OCI-LY3 (cell line): ENCODE measurements at regions not wholly inside any gene's neighbourhood (a gene's known extent, or its start where the extent isn't known, plus 50 kb on each side); places are given as distances from the start of the nearest gene placed in this dataset.

Experiments used
- H2AFZ ChIP-seq: fragments of 200-600, 300-600 bp; shearing (Covaris generic); 2 replicates; pipeline ENCODE4 v1.6.0; 2014; ENCODE audit warnings: antibody characterized with exemption, low read depth, low read length
- H3K27ac ChIP-seq: fragments of 200-600, 300-600 bp; sonication (generic); 2 replicates; pipeline ENCODE4 v1.5.1; 2014; ENCODE audit warnings: mild to moderate bottlenecking, low read length, moderate library complexity, mixed read lengths
- H3K27me3 ChIP-seq: fragments of 200-600, 300-600 bp; sonication (generic); 2 replicates; pipeline ENCODE4 v1.6.1; 2014; ENCODE audit warnings: low read depth, low read length, mixed read lengths
- H3K36me3 ChIP-seq: fragments of 200-600, 300-600 bp; sonication (generic); replicated peaks from 2 replicates; pipeline ENCODE3; 2014; ENCODE audit warnings: low read depth, low read length, mixed read lengths
- H3K4me1 ChIP-seq: fragments of 300-600, 200-600 bp; sonication (generic); 2 replicates; pipeline ENCODE4 v1.6.1; 2014; ENCODE audit warnings: low read length, mixed read lengths
- H3K4me2 ChIP-seq: fragments of 200-600, 300-600 bp; sonication (generic); 2 replicates; pipeline ENCODE4 v1.6.1; 2014; ENCODE audit warnings: low read length, mixed read lengths
- H3K4me3 ChIP-seq: fragments of 300-600, 200-600 bp; sonication (generic); 2 replicates; pipeline ENCODE4 v1.5.1; 2014; ENCODE audit warnings: antibody characterized with exemption, mild to moderate bottlenecking, low read length, moderate library complexity
- H3K79me2 ChIP-seq: fragments of 300-600, 200-600 bp; shearing (Covaris generic); 2 replicates; pipeline ENCODE4 v1.6.1; 2014; ENCODE audit warnings: mild to moderate bottlenecking, low read length, mixed read lengths
- H3K9ac ChIP-seq: fragments of 300-600, 200-600 bp; shearing (Covaris generic); 2 replicates; pipeline ENCODE4 v1.6.0; 2014; ENCODE audit warnings: mild to moderate bottlenecking, low read length, moderate library complexity
- H3K9me3 ChIP-seq: fragments of 200-600, 300-600 bp; shearing (Covaris generic); 2 replicates; pipeline ENCODE4 v1.6.1; 2014; ENCODE audit warnings: low read length, mixed read lengths; ENCODE audit not compliant: insufficient read depth
- H4K20me1 ChIP-seq: fragments of 200-600, 300-600 bp; sonication (generic); 2 replicates; pipeline ENCODE4 v1.6.1; 2016; ENCODE audit warnings: low read length, mixed read lengths; ENCODE audit not compliant: insufficient read depth
- CTCF ChIP-seq: fragments of 200-600, 300-600 bp; sonication (generic); IDR thresholded peaks from 2 replicates; pipeline ENCODE4 v1.5.1; 2014; ENCODE audit warnings: antibody characterized with exemption, low read length, low read depth
- EZH2phosphoT487 ChIP-seq: fragments of 200-600 bp; shearing (Covaris generic); IDR thresholded peaks from 2 replicates; pipeline ENCODE4 v1.6.1; 2018; ENCODE audit warnings: antibody characterized with exemption, mixed run types, low read depth

GRCh38 chr16:47940466-47940865 lies 215.3 kb downstream of the ABCC12 start:
- TF ChIP-seq CTCF (no peak), EZH2phosphoT487 (no peak)
- no peaks in the 10 kb centered on the region for H4K20me1 ChIP-seq
- H3K4me3 ChIP-seq, result no peak overlapping the region
- no peak overlapping the region for H2AFZ ChIP-seq
- no peak overlapping the region for H3K27ac ChIP-seq
- H3K79me2 ChIP-seq, result no peaks in the 10 kb centered on the region
- no peaks in the 10 kb centered on the region for H3K36me3 ChIP-seq
- no peak overlapping the region for H3K9ac ChIP-seq
- no peaks in the 10 kb centered on the region for H3K27me3 ChIP-seq
- no peak overlapping the region for H3K4me2 ChIP-seq
- no peaks in the 10 kb centered on the region for H3K4me1 ChIP-seq
- H3K9me3 ChIP-seq, result no peaks in the 10 kb centered on the region

GRCh38 chr16:47939680-47940079 lies 216.1 kb downstream of the ABCC12 start:
- TF ChIP-seq CTCF, result no peak
- no peak for TF ChIP-seq EZH2phosphoT487

GRCh38 chr16:47938272-47938671 lies 217.5 kb downstream of the ABCC12 start:
- H3K4me3 ChIP-seq, result no peak overlapping the region
- no peak for TF ChIP-seq EZH2phosphoT487
- no peaks in the 10 kb centered on the region for H3K4me1 ChIP-seq

More at GRCh38 chr16:47939680-47940079, 216.1 kb downstream of the ABCC12 start:
- no peaks in the 10 kb centered on the region for H3K36me3 ChIP-seq
- H3K27me3 ChIP-seq, result no peaks in the 10 kb centered on the region; the same call in 1 of the 2 replicates
- H3K27ac ChIP-seq, result no peak overlapping the region
- no peaks in the 10 kb centered on the region for H3K9me3 ChIP-seq
- no peaks in the 10 kb centered on the region for H4K20me1 ChIP-seq
- H3K4me3 ChIP-seq, result no peak overlapping the region
- no peaks in the 10 kb centered on the region for H3K79me2 ChIP-seq
- no peak overlapping the region for H2AFZ ChIP-seq
- no peak overlapping the region for H3K4me2 ChIP-seq
- H3K9ac ChIP-seq, result no peak overlapping the region
- no peaks in the 10 kb centered on the region for H3K4me1 ChIP-seq

GRCh38 chr16:47928008-47928407 lies 227.8 kb downstream of the ABCC12 start:
- H3K4me2 ChIP-seq, result no peak overlapping the region
- no peaks in the 10 kb centered on the region for H3K9me3 ChIP-seq
- no peak overlapping the region for H3K9ac ChIP-seq
- no peaks in the 10 kb centered on the region for H3K79me2 ChIP-seq
- H3K27me3 ChIP-seq, result peaks cover 6% of the 10 kb centered on the region; the same call in 1 of the 2 replicates
- no peaks in the 10 kb centered on the region for H3K36me3 ChIP-seq
- H2AFZ ChIP-seq, result no peak overlapping the region
- H3K27ac ChIP-seq, result no peak overlapping the region
- TF ChIP-seq CTCF (peak; percentile 12; the same call in 1 of the 2 replicates), EZH2phosphoT487 (no peak)
- no peaks in the 10 kb centered on the region for H3K4me1 ChIP-seq
- no peak overlapping the region for H3K4me3 ChIP-seq
- H4K20me1 ChIP-seq, result no peaks in the 10 kb centered on the region

More at GRCh38 chr16:47938272-47938671, 217.5 kb downstream of the ABCC12 start:
- no peak overlapping the region for H3K9ac ChIP-seq
- H3K4me2 ChIP-seq, result no peak overlapping the region
- no peak overlapping the region for H3K27ac ChIP-seq
- H3K9me3 ChIP-seq, result no peaks in the 10 kb centered on the region
- H3K79me2 ChIP-seq, result no peaks in the 10 kb centered on the region
- no peaks in the 10 kb centered on the region for H4K20me1 ChIP-seq
- no peaks in the 10 kb centered on the region; the same call in 1 of the 2 replicates for H3K27me3 ChIP-seq
- H3K36me3 ChIP-seq, result no peaks in the 10 kb centered on the region
- H2AFZ ChIP-seq, result no peak overlapping the region
